HG03457 (cell line): ENCODE measurements at regions not wholly inside any gene's neighbourhood (a gene's known extent, or its start where the extent isn't known, plus 50 kb on each side); places are given as distances from the start of the nearest gene placed in this dataset.
"Not testable (repeated sequence)": the region's sequence is repeated elsewhere in the genome, so short reads cannot be mapped to it uniquely, and the experiment has no call there.

ENCODE experiments used
- ATAC-seq: cut with Tn5 transposase; IDR thresholded peaks from one replicate; pipeline ENCODE4 v1.9.1; 2021; ENCODE audit warnings: moderate number of reproducible peaks; ENCODE audit not compliant: unreplicated experiment

GRCh38 chr9:95587021-95587964 lies 70.5 kb upstream of the PTCH1 start:
- ATAC-seq = no peak

- no peak for ATAC-seq
These were observed 69.6 kb upstream of the PTCH1 start for GRCh38 chr9:95586326-95586725.

GRCh38 chr9:95585824-95586223 lies 69.1 kb upstream of the PTCH1 start:
- no peak for ATAC-seq

- ATAC-seq = no peak
These were observed 67.4 kb upstream of the PTCH1 start for GRCh38 chr9:95584176-95584575.

GRCh38 chr9:95581900-95582299 lies 65.1 kb upstream of the PTCH1 start:
- ATAC-seq = no peak

- no peak for ATAC-seq
These were observed 64.3 kb upstream of the PTCH1 start for GRCh38 chr9:95580812-95581761.

GRCh38 chr9:95574866-95575553 lies 58.2 kb upstream of the PTCH1 start:
- no peak for ATAC-seq

- no peak for ATAC-seq
These were observed 57.4 kb upstream of the PTCH1 start for GRCh38 chr9:95574176-95574575.

GRCh38 chr9:95573463-95573862 lies 56.7 kb upstream of the PTCH1 start:
- no peak for ATAC-seq

GRCh38 chr9:95572381-95573151 lies 55.8 kb upstream of the PTCH1 start:
- ATAC-seq = no peak

- ATAC-seq = no peak
These were observed 53.9 kb upstream of the PTCH1 start for GRCh38 chr9:95570646-95571045.

GRCh38 chr9:95570150-95570549 lies 53.4 kb upstream of the PTCH1 start:
- ATAC-seq = no peak

GRCh38 chr9:95568735-95569134 lies 52.0 kb upstream of the PTCH1 start:
- not testable (repeated sequence) for ATAC-seq
